ENCODE measurements at regions not wholly inside any gene's neighbourhood (a gene's known extent, or its start where the extent isn't known, plus 50 kb on each side); places are given as distances from the start of the nearest gene placed in this dataset.

- Histone ChIP-seq H3K27ac (ENCODE audit: low read length) (no peak overlapping the region), H3K36me3 (ENCODE audit: control insufficient read depth, insufficient read depth, low read length) (no peaks in the 10 kb centered on the region), H3K27me3 (ENCODE audit: control insufficient read depth, insufficient read depth, low read length) (no peaks in the 10 kb centered on the region), H3K4me3 (ENCODE audit: low read length) (no peak overlapping the region), H3K4me1 (ENCODE audit: control insufficient read depth, insufficient read depth, low read length) (peaks cover 3% of the 10 kb centered on the region; the same call in 1 of the 2 replicates), H3K9me3 (ENCODE audit: control insufficient read depth, insufficient read depth, low read length) (no peaks in the 10 kb centered on the region)
- no peak for DNase-seq (ENCODE audit: low read depth, low spot score)
- no CpG with 5 or more reads among the region's 4 CpGs for WGBS (ENCODE audit: insufficient coverage, insufficient read length)
Measured at GRCh38 chr1:221632072-221632471, 109.8 kb downstream of the DUSP10 start.

GRCh38 chr1:221633841-221634409 lies 108.0 kb downstream of the DUSP10 start:
- H3K27ac ChIP-seq (ENCODE audit: low read length) = no peak overlapping the region
- no CpG with 5 or more reads among the region's 5 CpGs for WGBS (ENCODE audit: insufficient coverage, insufficient read length)
- H3K36me3 ChIP-seq (ENCODE audit: control insufficient read depth, insufficient read depth, low read length) = no peaks in the 10 kb centered on the region
- no peaks in the 10 kb centered on the region for H3K27me3 ChIP-seq (ENCODE audit: control insufficient read depth, insufficient read depth, low read length)
- H3K9me3 ChIP-seq (ENCODE audit: control insufficient read depth, insufficient read depth, low read length) = no peaks in the 10 kb centered on the region
- DNase-seq (ENCODE audit: low read depth, low spot score) = no peak
- peaks cover 3% of the 10 kb centered on the region; the same call in 1 of the 2 replicates for H3K4me1 ChIP-seq (ENCODE audit: control insufficient read depth, insufficient read depth, low read length)
- no peak overlapping the region for H3K4me3 ChIP-seq (ENCODE audit: low read length)

GRCh38 chr1:221634606-221635005 lies 107.3 kb downstream of the DUSP10 start:
- WGBS (ENCODE audit: insufficient coverage, insufficient read length) = no CpG with 5 or more reads among the region's 2 CpGs
- Histone ChIP-seq H3K4me3 (ENCODE audit: low read length) (no peak overlapping the region), H3K27ac (ENCODE audit: low read length) (no peak overlapping the region), H3K36me3 (ENCODE audit: control insufficient read depth, insufficient read depth, low read length) (no peaks in the 10 kb centered on the region), H3K27me3 (ENCODE audit: control insufficient read depth, insufficient read depth, low read length) (no peaks in the 10 kb centered on the region), H3K4me1 (ENCODE audit: control insufficient read depth, insufficient read depth, low read length) (peaks cover 3% of the 10 kb centered on the region; the same call in 1 of the 2 replicates), H3K9me3 (ENCODE audit: control insufficient read depth, insufficient read depth, low read length) (no peaks in the 10 kb centered on the region)
- DNase-seq (ENCODE audit: low read depth, low spot score) = no peak

GRCh38 chr1:221635305-221635704 lies 106.6 kb downstream of the DUSP10 start:
- no CpG with 5 or more reads among the region's 2 CpGs for WGBS (ENCODE audit: insufficient coverage, insufficient read length)
- no peaks in the 10 kb centered on the region for H3K27me3 ChIP-seq (ENCODE audit: control insufficient read depth, insufficient read depth, low read length)
- peaks cover 3% of the 10 kb centered on the region; the same call in 1 of the 2 replicates for H3K4me1 ChIP-seq (ENCODE audit: control insufficient read depth, insufficient read depth, low read length)
- no peak overlapping the region for H3K4me3 ChIP-seq (ENCODE audit: low read length)
- no peak overlapping the region for H3K27ac ChIP-seq (ENCODE audit: low read length)
- DNase-seq (ENCODE audit: low read depth, low spot score) = no peak
- no peaks in the 10 kb centered on the region for H3K36me3 ChIP-seq (ENCODE audit: control insufficient read depth, insufficient read depth, low read length)
- H3K9me3 ChIP-seq (ENCODE audit: control insufficient read depth, insufficient read depth, low read length) = no peaks in the 10 kb centered on the region

- H3K27me3 ChIP-seq (ENCODE audit: control insufficient read depth, insufficient read depth, low read length) = no peaks in the 10 kb centered on the region
- WGBS (ENCODE audit: insufficient coverage, insufficient read length) = no CpG with 5 or more reads among the region's 3 CpGs
Measured at GRCh38 chr1:221636096-221636495, 105.8 kb downstream of the DUSP10 start.

GRCh38 chr1:221636967-221637366 lies 104.9 kb downstream of the DUSP10 start:
- Histone ChIP-seq H3K27ac (ENCODE audit: low read length) (no peak overlapping the region), H3K4me1 (ENCODE audit: control insufficient read depth, insufficient read depth, low read length) (no peaks in the 10 kb centered on the region), H3K9me3 (ENCODE audit: control insufficient read depth, insufficient read depth, low read length) (no peaks in the 10 kb centered on the region), H3K27me3 (ENCODE audit: control insufficient read depth, insufficient read depth, low read length) (no peaks in the 10 kb centered on the region), H3K4me3 (ENCODE audit: low read length) (no peak overlapping the region), H3K36me3 (ENCODE audit: control insufficient read depth, insufficient read depth, low read length) (no peaks in the 10 kb centered on the region)
- DNase-seq (ENCODE audit: low read depth, low spot score) = no peak
- WGBS (ENCODE audit: insufficient coverage, insufficient read length) = no CpG with 5 or more reads among the region's 3 CpGs

More at GRCh38 chr1:221636096-221636495, 105.8 kb downstream of the DUSP10 start:
- H3K36me3 ChIP-seq (ENCODE audit: control insufficient read depth, insufficient read depth, low read length) = no peaks in the 10 kb centered on the region
- H3K9me3 ChIP-seq (ENCODE audit: control insufficient read depth, insufficient read depth, low read length) = no peaks in the 10 kb centered on the region
- DNase-seq (ENCODE audit: low read depth, low spot score) = no peak
- H3K27ac ChIP-seq (ENCODE audit: low read length) = no peak overlapping the region
- no peak overlapping the region for H3K4me3 ChIP-seq (ENCODE audit: low read length)
- peaks cover 3% of the 10 kb centered on the region; the same call in 1 of the 2 replicates for H3K4me1 ChIP-seq (ENCODE audit: control insufficient read depth, insufficient read depth, low read length)

GRCh38 chr1:221637641-221638041 lies 104.2 kb downstream of the DUSP10 start:
- no CpG with 5 or more reads among the region's 2 CpGs for WGBS (ENCODE audit: insufficient coverage, insufficient read length)
- no peak overlapping the region for H3K27ac ChIP-seq (ENCODE audit: low read length)
- no peaks in the 10 kb centered on the region for H3K27me3 ChIP-seq (ENCODE audit: control insufficient read depth, insufficient read depth, low read length)
- no peaks in the 10 kb centered on the region for H3K36me3 ChIP-seq (ENCODE audit: control insufficient read depth, insufficient read depth, low read length)
- no peaks in the 10 kb centered on the region for H3K4me1 ChIP-seq (ENCODE audit: control insufficient read depth, insufficient read depth, low read length)
- H3K9me3 ChIP-seq (ENCODE audit: control insufficient read depth, insufficient read depth, low read length) = no peaks in the 10 kb centered on the region
- DNase-seq (ENCODE audit: low read depth, low spot score) = no peak
- no peak overlapping the region for H3K4me3 ChIP-seq (ENCODE audit: low read length)

GRCh38 chr1:221638595-221638994 lies 103.3 kb downstream of the DUSP10 start:
- Histone ChIP-seq H3K4me1 (ENCODE audit: control insufficient read depth, insufficient read depth, low read length) (no peaks in the 10 kb centered on the region), H3K27me3 (ENCODE audit: control insufficient read depth, insufficient read depth, low read length) (no peaks in the 10 kb centered on the region), H3K27ac (ENCODE audit: low read length) (no peak overlapping the region), H3K9me3 (ENCODE audit: control insufficient read depth, insufficient read depth, low read length) (no peaks in the 10 kb centered on the region), H3K36me3 (ENCODE audit: control insufficient read depth, insufficient read depth, low read length) (no peaks in the 10 kb centered on the region), H3K4me3 (ENCODE audit: low read length) (no peak overlapping the region)
- WGBS (ENCODE audit: insufficient coverage, insufficient read length) = no CpG with 5 or more reads among the region's 2 CpGs
- DNase-seq (ENCODE audit: low read depth, low spot score) = no peak

GRCh38 chr1:221641811-221642210 lies 100.1 kb downstream of the DUSP10 start:
- no peaks in the 10 kb centered on the region for H3K27me3 ChIP-seq (ENCODE audit: control insufficient read depth, insufficient read depth, low read length)
- no peak overlapping the region for H3K4me3 ChIP-seq (ENCODE audit: low read length)
- no CpG with 5 or more reads among the region's 3 CpGs for WGBS (ENCODE audit: insufficient coverage, insufficient read length)
- H3K27ac ChIP-seq (ENCODE audit: low read length) = no peak overlapping the region
- no peaks in the 10 kb centered on the region for H3K9me3 ChIP-seq (ENCODE audit: control insufficient read depth, insufficient read depth, low read length)
- H3K36me3 ChIP-seq (ENCODE audit: control insufficient read depth, insufficient read depth, low read length) = no peaks in the 10 kb centered on the region
- DNase-seq (ENCODE audit: low read depth, low spot score) = no peak
- no peaks in the 10 kb centered on the region for H3K4me1 ChIP-seq (ENCODE audit: control insufficient read depth, insufficient read depth, low read length)

GRCh38 chr1:221643404-221644144 lies 98.3 kb downstream of the DUSP10 start:
- whole genome bisulfite sequencing (ENCODE audit: insufficient coverage, insufficient read length) = no CpG with 5 or more reads among the region's 1 CpG
- Histone ChIP-seq H3K9me3 (ENCODE audit: control insufficient read depth, insufficient read depth, low read length) (no peaks in the 10 kb centered on the region), H3K27ac (ENCODE audit: low read length) (no peak overlapping the region), H3K4me3 (ENCODE audit: low read length) (no peak overlapping the region), H3K27me3 (ENCODE audit: control insufficient read depth, insufficient read depth, low read length) (no peaks in the 10 kb centered on the region), H3K4me1 (ENCODE audit: control insufficient read depth, insufficient read depth, low read length) (no peaks in the 10 kb centered on the region), H3K36me3 (ENCODE audit: control insufficient read depth, insufficient read depth, low read length) (no peaks in the 10 kb centered on the region)
- DNase-seq (ENCODE audit: low read depth, low spot score) = no peak

GRCh38 chr1:221644145-221644448 lies 97.8 kb downstream of the DUSP10 start:
- H3K4me3 ChIP-seq (ENCODE audit: low read length) = no peak overlapping the region
- no peaks in the 10 kb centered on the region for H3K4me1 ChIP-seq (ENCODE audit: control insufficient read depth, insufficient read depth, low read length)
- DNase-seq (ENCODE audit: low read depth, low spot score) = no peak
- H3K27me3 ChIP-seq (ENCODE audit: control insufficient read depth, insufficient read depth, low read length) = no peaks in the 10 kb centered on the region
- H3K9me3 ChIP-seq (ENCODE audit: control insufficient read depth, insufficient read depth, low read length) = no peaks in the 10 kb centered on the region
- no peaks in the 10 kb centered on the region for H3K36me3 ChIP-seq (ENCODE audit: control insufficient read depth, insufficient read depth, low read length)
- H3K27ac ChIP-seq (ENCODE audit: low read length) = no peak overlapping the region
- WGBS (ENCODE audit: insufficient coverage, insufficient read length) = no CpG with 5 or more reads among the region's 3 CpGs

Measured in iPS DF 6.9 (cell line).